ENCODE measurements at regions not wholly inside any gene's neighbourhood (a gene's known extent, or its start where the extent isn't known, plus 50 kb on each side); places are given as distances from the start of the nearest gene placed in this dataset.

- no peak for DNase-seq
Measured at GRCh38 chr4:14865031-14865366, 137.3 kb upstream of the CPEB2 start.

- DNase-seq = no peak
Measured at GRCh38 chr4:14865804-14866203, 136.5 kb upstream of the CPEB2 start.

- DNase-seq = no peak
Measured at GRCh38 chr4:14867847-14868246, 134.4 kb upstream of the CPEB2 start.

GRCh38 chr4:14868426-14869395 is 133.6 kb upstream of the CPEB2 start:
- DNase-seq = no peak

- peak; percentile 14 to 23 for DNase-seq
Measured at GRCh38 chr4:14871676-14872430, 130.4 kb upstream of the CPEB2 start.

DNA sequence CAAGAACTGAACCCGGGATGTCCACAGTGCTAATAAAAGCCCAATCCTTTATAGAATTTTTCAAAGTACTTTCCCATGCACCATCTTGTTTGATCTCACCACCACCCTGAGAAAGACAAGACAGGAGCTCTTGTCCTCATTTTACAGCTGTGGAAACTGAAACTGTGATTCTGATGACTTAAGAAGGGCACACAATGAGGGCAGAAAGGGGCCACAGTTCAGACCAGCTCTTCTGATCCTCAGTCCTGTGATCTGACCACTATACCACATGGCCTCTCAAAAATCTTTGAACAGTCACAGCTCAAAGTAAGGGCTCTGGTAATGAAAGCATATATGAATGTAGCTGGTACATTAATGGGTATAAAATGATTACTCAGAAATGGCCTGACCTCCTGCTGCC is 127.3 kb upstream of the CPEB2 start:
- DNase-seq = no peak

- no peak for DNase-seq
Measured at GRCh38 chr4:14877246-14878225, 124.7 kb upstream of the CPEB2 start.

GRCh38 chr4:14878681-14879080 is 123.6 kb upstream of the CPEB2 start:
- DNase-seq = no peak

GRCh38 chr4:14879683-14880082 is 122.6 kb upstream of the CPEB2 start:
- DNase-seq = no peak

GRCh38 chr4:14880805-14881204 is 121.5 kb upstream of the CPEB2 start:
- no peak for DNase-seq

DNA sequence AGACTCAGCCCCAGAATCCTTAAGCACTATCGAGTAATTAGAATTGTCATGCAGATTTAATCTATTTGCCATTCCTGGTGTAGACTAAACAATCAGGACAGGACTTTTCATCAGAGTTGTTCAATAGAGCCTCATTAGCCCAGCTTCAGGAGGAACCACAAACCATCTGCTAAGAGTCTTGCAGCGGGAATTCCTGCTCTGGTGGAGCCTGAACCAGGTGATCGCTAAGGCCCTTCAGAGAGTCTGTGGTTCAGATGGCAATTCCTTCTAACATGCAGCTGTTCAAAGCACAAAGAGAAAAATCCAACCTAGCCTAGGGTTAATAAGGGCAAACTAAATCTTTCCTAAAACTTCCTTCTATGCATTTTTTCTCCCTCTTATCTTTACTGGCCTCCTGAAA is 119.1 kb upstream of the CPEB2 start:
- no peak for DNase-seq

GRCh38 chr4:14883661-14884060 is 118.6 kb upstream of the CPEB2 start:
- DNase-seq = no peak

- no peak for DNase-seq
Measured at GRCh38 chr4:14887842-14888433, 114.3 kb upstream of the CPEB2 start.

DNA sequence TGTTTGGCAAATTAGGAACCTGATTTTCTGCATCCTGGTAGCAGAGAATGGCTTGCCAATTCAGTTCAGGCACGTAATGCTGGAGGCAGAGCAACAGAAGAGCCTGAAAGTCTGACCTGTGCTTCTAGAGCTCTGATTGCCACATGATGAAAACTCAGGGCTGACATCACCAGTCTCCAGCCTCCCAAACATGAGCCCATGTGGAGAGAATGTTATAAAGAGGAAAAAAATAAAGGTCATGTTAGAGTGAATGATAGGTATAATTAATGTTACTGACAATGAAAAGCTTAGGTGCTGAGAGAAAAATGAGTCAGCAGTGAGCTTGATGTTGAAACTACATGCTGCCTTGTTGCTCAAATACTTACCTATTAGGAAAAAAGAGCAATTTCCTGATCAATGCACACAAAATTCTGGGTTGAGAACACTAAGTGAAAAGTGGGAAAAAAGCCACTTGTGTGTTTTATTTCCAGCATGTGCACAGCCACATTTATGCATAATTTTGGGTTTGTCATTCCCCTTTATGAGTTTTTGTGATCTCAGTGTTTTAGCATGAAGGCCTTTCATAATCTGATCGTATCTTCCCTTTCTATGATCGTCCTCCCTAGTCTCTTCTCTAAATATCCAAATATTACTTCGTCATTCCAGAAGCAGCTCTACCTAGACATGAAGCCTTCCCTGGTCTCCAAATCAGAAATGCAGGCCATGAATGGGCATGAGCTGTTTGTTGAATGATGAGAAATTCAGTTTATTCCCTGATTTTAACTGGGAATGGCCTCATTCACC is 113.3 kb upstream of the CPEB2 start:
- DNase-seq = no peak

- no peak for DNase-seq
Measured at GRCh38 chr4:14892563-14892962, 109.7 kb upstream of the CPEB2 start.

DNA sequence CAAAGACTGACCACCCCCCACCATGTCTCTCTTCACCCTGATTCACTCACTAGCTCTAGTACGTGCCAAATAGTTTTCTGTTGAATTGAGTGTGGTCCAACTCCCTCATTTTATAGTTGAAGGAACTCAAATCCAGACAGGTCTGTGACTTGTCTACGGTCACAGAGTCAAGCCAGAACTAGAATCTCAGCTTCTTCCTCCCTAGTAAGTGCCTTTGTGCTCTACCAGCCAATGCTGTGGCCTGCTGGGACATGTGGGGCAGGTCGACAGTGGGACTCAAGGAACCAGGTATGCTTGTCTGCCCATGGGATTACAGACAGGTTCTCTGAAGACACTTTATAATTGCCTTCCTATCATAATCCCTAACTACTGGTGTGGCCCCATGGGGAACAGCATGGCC is 108.6 kb upstream of the CPEB2 start:
- DNase-seq = no peak

GRCh38 chr4:14894392-14895292 is 107.6 kb upstream of the CPEB2 start:
- no peak for DNase-seq

DNA sequence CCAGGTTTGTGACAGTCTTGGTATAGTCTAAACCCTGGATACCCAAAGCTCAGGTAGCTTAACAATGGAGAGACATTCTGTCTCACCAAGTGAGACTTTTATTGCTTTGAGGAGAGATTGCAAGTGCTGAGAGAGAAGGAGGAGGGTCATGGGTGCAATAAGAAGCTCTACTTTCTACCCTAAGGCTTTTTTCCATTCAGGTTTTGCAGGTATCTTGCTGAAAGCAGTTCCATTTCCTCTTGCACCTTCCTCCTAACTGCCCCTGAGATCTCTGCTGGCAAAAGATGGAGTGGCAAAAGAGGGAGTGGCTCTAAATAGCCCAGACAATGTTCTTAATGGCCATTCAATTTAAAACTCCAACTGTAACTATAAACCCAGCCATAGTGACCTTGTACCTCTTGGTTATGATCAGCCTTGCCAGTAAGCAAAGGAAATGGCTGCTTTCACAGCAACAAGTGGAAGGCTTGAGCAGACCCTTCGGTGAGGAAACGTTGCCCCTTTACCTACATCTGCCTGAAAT is 105.6 kb upstream of the CPEB2 start:
- no peak for DNase-seq

GRCh38 chr4:14897217-14897616 is 105.1 kb upstream of the CPEB2 start:
- DNase-seq = no peak

- no peak for DNase-seq
Measured at GRCh38 chr4:14898989-14899388, 103.3 kb upstream of the CPEB2 start.
